ENCODE measurements at regions not wholly inside any gene's neighbourhood (a gene's known extent, or its start where the extent isn't known, plus 50 kb on each side); places are given as distances from the start of the nearest gene placed in this dataset.

DNA sequence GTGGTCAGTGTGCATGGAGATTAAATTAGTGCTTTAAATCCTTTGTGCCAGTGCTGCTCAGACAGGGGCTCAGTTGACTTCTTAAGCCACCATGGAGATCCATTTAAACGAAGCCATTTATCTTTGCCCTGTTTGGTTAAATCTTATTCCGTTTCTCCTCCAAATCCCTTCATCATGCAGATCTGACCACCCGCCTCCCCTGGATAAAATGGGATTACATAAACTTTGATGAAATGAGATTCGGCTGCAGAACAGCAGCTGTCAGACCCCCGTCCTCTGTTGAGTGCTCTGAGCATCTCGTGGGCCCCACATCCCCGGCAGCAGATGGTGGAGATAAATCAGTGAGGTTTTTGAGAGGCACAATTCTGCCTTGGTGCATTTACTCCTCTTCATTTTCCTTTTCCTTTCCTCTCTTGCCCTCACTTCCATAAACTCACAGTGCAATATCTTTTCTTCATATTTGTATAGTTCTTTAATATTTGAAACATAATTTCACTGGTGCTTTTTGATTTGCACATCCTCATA is 84.4 kb upstream of the TWIST2 start:
- 80% methylated on average over 7 of the region's 7 CpGs for WGBS
- H3K4me3 ChIP-seq (ENCODE audit: low read length in 2 of 2) = no peak overlapping the region
- H3K4me1 ChIP-seq (ENCODE audit: control insufficient read depth in 2 of 2, insufficient read depth in 2 of 2, low read length in 2 of 2) = no peaks in the 10 kb centered on the region
- no peaks in the 10 kb centered on the region for H3K9me3 ChIP-seq (ENCODE audit: control insufficient read depth in 2 of 2, insufficient read depth in 1 of 2, low read length in 1 of 2)
- no peak for DNase-seq (ENCODE audit: low read depth in 6 of 9, low spot score in 9 of 9)
- no peaks in the 10 kb centered on the region for H3K27me3 ChIP-seq (ENCODE audit: control insufficient read depth in 2 of 2, insufficient read depth in 1 of 2, low read length in 1 of 2)
- no peaks in the 10 kb centered on the region for H3K36me3 ChIP-seq (ENCODE audit: control insufficient read depth in 2 of 2, insufficient read depth in 2 of 2, low read length in 1 of 2)
- no peak overlapping the region for H3K27ac ChIP-seq (ENCODE audit: low read depth in 1 of 2, low read length in 1 of 2)

DNA sequence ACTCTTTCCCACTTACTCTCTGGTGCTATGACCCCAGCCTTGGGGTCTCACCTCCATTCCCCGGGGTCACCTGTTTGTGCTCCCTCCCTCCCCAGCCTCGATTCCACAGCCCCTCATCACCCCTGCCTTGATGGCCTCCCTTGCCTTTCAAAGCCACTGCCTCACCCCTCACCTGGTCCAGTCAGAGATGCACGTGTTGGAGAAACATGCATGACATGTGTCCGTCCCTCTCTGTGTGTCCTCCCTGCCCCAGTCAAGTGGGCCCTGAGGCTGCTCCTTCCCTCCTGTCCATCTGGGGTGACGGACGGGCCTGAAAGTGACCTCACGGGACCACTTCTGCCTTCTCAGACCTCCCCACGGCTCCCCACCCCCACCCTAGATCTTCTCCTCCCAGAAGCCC is 82.3 kb upstream of the TWIST2 start:
- no peaks in the 10 kb centered on the region for H3K4me1 ChIP-seq (ENCODE audit: control insufficient read depth in 2 of 2, insufficient read depth in 2 of 2, low read length in 2 of 2)
- WGBS = 80% methylated on average over 8 of the region's 8 CpGs

DNA sequence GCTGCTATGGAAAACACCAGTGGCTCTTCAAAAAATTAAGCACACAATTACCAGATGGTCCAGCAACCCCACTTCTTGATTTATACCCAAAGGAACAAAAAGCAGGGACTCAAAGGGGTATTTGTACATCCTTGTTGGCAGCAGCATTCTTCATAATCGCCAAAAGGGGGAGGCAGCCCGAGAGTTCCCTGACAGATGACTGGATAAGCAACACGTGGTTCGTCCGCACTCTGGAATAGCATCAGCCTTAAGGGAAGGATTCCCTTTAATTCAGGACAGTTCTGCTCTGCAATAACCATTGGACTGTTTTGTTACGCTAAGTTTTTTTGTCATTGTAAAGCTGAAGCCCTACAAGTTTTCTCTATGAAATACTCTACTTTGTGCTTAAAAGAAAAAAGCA is 76.7 kb upstream of the TWIST2 start:
- WGBS = 47% methylated on average over 6 of the region's 6 CpGs
- H3K27me3 ChIP-seq (ENCODE audit: control insufficient read depth in 2 of 2, insufficient read depth in 1 of 2, low read length in 1 of 2) = no peaks in the 10 kb centered on the region
- H3K4me3 ChIP-seq (ENCODE audit: low read length in 2 of 2) = no peak overlapping the region
- no peaks in the 10 kb centered on the region for H3K36me3 ChIP-seq (ENCODE audit: control insufficient read depth in 2 of 2, insufficient read depth in 2 of 2, low read length in 1 of 2)
- no peak overlapping the region for H3K27ac ChIP-seq (ENCODE audit: low read depth in 1 of 2, low read length in 1 of 2)
- no peak for DNase-seq (ENCODE audit: low read depth in 6 of 9, low spot score in 9 of 9)
- no peaks in the 10 kb centered on the region for H3K4me1 ChIP-seq (ENCODE audit: control insufficient read depth in 2 of 2, insufficient read depth in 2 of 2, low read length in 2 of 2)
- H3K9me3 ChIP-seq (ENCODE audit: control insufficient read depth in 2 of 2, insufficient read depth in 1 of 2, low read length in 1 of 2) = peaks cover 0 to 6% of the 10 kb centered on the region in 2 donors

More for the DNA sequence above, 82.3 kb upstream of the TWIST2 start:
- H3K36me3 ChIP-seq (ENCODE audit: control insufficient read depth in 2 of 2, insufficient read depth in 2 of 2, low read length in 1 of 2) = no peaks in the 10 kb centered on the region
- no peak overlapping the region for H3K27ac ChIP-seq (ENCODE audit: low read depth in 1 of 2, low read length in 1 of 2)
- H3K4me3 ChIP-seq (ENCODE audit: low read length in 2 of 2) = no peak overlapping the region
- no peaks in the 10 kb centered on the region for H3K27me3 ChIP-seq (ENCODE audit: control insufficient read depth in 2 of 2, insufficient read depth in 1 of 2, low read length in 1 of 2)
- DNase-seq (ENCODE audit: low read depth in 6 of 9, low spot score in 9 of 9) = no peak
- H3K9me3 ChIP-seq (ENCODE audit: control insufficient read depth in 2 of 2, insufficient read depth in 1 of 2, low read length in 1 of 2) = no peaks in the 10 kb centered on the region

DNA sequence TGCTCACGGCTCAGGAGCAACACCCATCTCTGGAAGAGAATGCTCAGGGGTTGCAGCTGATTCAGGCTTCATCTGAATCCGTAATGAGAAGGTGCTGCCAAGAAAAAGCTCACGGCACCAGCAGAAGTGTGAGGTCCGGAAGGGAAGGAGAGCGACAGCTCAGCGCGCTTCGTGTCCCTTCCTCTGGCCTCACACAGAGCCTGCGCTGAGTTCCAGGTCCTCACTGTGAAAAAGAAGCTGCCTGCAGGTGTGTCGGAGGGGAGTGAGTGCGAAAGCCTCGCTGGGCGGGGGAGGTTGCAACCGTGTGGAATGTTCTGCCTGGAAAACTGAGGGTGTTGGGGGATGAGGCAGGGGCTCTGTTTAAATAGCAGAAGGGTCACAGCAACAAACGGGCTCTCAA is 76.2 kb upstream of the TWIST2 start:
- DNase-seq (ENCODE audit: low read depth in 6 of 9, low spot score in 9 of 9) = no peak
- H3K27me3 ChIP-seq (ENCODE audit: control insufficient read depth in 2 of 2, insufficient read depth in 1 of 2, low read length in 1 of 2) = no peaks in the 10 kb centered on the region
- H3K9me3 ChIP-seq (ENCODE audit: control insufficient read depth in 2 of 2, insufficient read depth in 1 of 2, low read length in 1 of 2) = peaks cover 0 to 6% of the 10 kb centered on the region in 2 donors
- no peak overlapping the region for H3K27ac ChIP-seq (ENCODE audit: low read depth in 1 of 2, low read length in 1 of 2)
- H3K36me3 ChIP-seq (ENCODE audit: control insufficient read depth in 2 of 2, insufficient read depth in 2 of 2, low read length in 1 of 2) = no peaks in the 10 kb centered on the region
- H3K4me3 ChIP-seq (ENCODE audit: low read length in 2 of 2) = no peak overlapping the region
- H3K4me1 ChIP-seq (ENCODE audit: control insufficient read depth in 2 of 2, insufficient read depth in 2 of 2, low read length in 2 of 2) = no peaks in the 10 kb centered on the region
- 67% methylated on average over 15 of the region's 15 CpGs for WGBS

DNA sequence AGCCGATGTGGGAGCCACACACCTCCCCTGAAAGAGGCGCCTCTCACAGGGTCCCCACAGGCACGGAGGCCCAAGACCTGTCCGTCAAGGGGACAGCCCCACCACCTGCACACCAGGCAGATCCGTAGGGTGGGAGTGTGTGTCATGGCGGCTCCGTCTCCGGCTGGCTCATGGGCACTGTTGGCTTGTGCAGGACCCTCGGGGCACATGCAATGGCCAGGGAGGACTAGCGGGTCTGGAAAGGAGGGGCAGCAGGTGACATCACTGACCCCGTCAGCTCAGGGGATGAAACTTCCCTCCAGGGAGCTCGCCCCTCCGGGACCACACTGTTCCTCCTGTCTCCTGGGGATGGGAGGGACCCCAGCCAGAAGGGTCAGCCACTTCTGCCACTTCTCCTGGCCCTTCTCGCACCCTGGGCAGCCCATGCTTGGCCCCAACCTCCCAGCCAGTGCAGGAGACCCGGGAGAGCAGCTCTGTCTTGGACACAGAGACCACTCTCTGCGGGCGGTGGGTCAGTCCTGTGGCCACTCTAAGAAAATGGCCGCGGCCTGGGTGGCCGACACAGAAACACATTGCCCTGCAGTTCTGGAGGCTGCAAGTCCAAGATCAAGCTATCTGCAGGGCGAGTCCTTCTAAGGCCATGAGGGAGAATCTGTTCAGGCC is 75.1 kb upstream of the TWIST2 start:
- 89% methylated on average over 21 of the region's 21 CpGs for WGBS
- no peak for DNase-seq (ENCODE audit: low read depth in 6 of 9, low spot score in 9 of 9)

DNA sequence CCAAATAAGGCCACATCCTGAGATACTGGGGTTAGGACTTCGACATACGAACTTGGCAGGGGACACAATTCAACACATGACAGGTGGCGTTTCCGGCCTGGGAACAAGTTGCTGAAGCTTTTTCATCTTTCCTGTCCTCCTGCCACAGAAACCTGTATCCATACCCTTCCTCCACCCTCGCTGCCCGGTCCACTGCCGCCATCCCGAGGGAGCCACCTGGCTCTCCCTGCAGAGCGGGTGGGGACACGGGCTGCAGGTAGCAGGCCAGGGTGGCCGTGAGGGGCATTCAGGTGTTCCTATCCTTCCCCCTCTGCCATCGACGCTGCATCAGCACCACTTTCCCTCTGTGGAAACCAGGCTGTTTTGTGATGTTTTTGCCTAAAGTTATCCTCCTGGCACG is 74.4 kb upstream of the TWIST2 start:
- DNase-seq (ENCODE audit: low read depth in 6 of 9, low spot score in 9 of 9) = no peak
- 94% methylated on average over 14 of the region's 14 CpGs for WGBS
- H3K27me3 ChIP-seq (ENCODE audit: control insufficient read depth in 2 of 2, insufficient read depth in 1 of 2, low read length in 1 of 2) = no peaks in the 10 kb centered on the region
- H3K4me1 ChIP-seq (ENCODE audit: control insufficient read depth in 2 of 2, insufficient read depth in 2 of 2, low read length in 2 of 2) = no peaks in the 10 kb centered on the region
- H3K27ac ChIP-seq (ENCODE audit: low read depth in 1 of 2, low read length in 1 of 2) = no peak overlapping the region
- no peaks in the 10 kb centered on the region for H3K36me3 ChIP-seq (ENCODE audit: control insufficient read depth in 2 of 2, insufficient read depth in 2 of 2, low read length in 1 of 2)
- peaks cover 0 to 14% of the 10 kb centered on the region in 2 donors for H3K9me3 ChIP-seq (ENCODE audit: control insufficient read depth in 2 of 2, insufficient read depth in 1 of 2, low read length in 1 of 2)
- no peak overlapping the region for H3K4me3 ChIP-seq (ENCODE audit: low read length in 2 of 2)

More for the DNA sequence above, 75.1 kb upstream of the TWIST2 start:
- no peaks in the 10 kb centered on the region for H3K27me3 ChIP-seq (ENCODE audit: control insufficient read depth in 2 of 2, insufficient read depth in 1 of 2, low read length in 1 of 2)
- H3K9me3 ChIP-seq (ENCODE audit: control insufficient read depth in 2 of 2, insufficient read depth in 1 of 2, low read length in 1 of 2) = peaks cover 0 to 10% of the 10 kb centered on the region in 2 donors
- no peaks in the 10 kb centered on the region for H3K4me1 ChIP-seq (ENCODE audit: control insufficient read depth in 2 of 2, insufficient read depth in 2 of 2, low read length in 2 of 2)
- H3K36me3 ChIP-seq (ENCODE audit: control insufficient read depth in 2 of 2, insufficient read depth in 2 of 2, low read length in 1 of 2) = no peaks in the 10 kb centered on the region
- H3K4me3 ChIP-seq (ENCODE audit: low read length in 2 of 2) = no peak overlapping the region
- no peak overlapping the region for H3K27ac ChIP-seq (ENCODE audit: low read depth in 1 of 2, low read length in 1 of 2)

DNA sequence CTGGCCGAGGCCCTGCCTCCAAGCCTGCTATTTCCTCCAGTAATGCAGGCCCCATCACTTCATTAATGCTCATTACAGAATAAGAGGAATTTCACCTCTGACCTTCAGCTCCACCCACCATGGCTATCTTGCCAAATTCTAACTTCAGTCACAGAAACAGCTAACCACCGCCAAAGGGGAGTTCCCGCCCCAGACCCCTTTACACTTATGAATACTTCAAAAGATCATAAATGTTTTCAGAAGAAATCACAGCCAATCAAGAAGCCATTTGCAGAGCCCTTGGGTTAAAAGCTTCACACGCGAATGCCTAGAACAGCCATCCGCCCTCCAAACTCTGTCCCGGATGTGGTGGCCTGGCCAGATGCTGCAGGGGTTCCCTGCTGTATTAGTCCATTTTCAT is 73.8 kb upstream of the TWIST2 start:
- Histone ChIP-seq H3K4me1 (ENCODE audit: control insufficient read depth in 2 of 2, insufficient read depth in 2 of 2, low read length in 2 of 2) (no peaks in the 10 kb centered on the region), H3K36me3 (ENCODE audit: control insufficient read depth in 2 of 2, insufficient read depth in 2 of 2, low read length in 1 of 2) (no peaks in the 10 kb centered on the region), H3K9me3 (ENCODE audit: control insufficient read depth in 2 of 2, insufficient read depth in 1 of 2, low read length in 1 of 2) (peaks cover 0 to 14% of the 10 kb centered on the region in 2 donors), H3K27ac (ENCODE audit: low read depth in 1 of 2, low read length in 1 of 2) (no peak overlapping the region), H3K27me3 (ENCODE audit: control insufficient read depth in 2 of 2, insufficient read depth in 1 of 2, low read length in 1 of 2) (no peaks in the 10 kb centered on the region), H3K4me3 (ENCODE audit: low read length in 2 of 2) (no peak overlapping the region)
- WGBS = 94% methylated on average over 7 of the region's 7 CpGs
- no peak for DNase-seq (ENCODE audit: low read depth in 6 of 9, low spot score in 9 of 9)

DNA sequence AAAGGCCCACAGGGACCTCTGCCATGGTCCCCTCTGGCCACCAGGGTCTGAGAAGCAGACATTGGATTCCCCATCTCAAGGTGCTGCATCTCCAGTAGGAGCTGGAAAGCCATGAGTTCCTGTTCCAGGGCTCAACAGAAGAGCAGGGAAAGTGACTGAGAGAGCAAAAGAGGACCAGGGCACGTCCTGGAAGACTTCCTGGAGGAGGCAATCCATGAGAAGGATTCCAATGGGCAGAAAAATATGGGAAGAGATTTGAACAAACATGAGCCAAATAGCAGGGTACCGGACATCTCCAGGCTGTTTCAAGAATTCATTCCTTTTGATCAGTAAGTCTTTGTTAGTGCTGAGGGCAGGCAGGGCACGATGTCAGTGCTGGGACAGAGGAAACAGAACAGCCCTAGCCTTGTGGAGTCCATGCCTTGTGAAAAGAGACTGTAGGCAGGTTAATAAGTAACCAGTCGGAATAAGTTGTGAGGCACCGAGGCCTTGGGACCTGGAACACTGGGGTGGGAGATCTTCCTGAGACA is 72.8 kb upstream of the TWIST2 start:
- WGBS = 91% methylated on average over 5 of the region's 5 CpGs
- peaks cover 0 to 14% of the 10 kb centered on the region in 2 donors for H3K9me3 ChIP-seq (ENCODE audit: control insufficient read depth in 2 of 2, insufficient read depth in 1 of 2, low read length in 1 of 2)

DNA sequence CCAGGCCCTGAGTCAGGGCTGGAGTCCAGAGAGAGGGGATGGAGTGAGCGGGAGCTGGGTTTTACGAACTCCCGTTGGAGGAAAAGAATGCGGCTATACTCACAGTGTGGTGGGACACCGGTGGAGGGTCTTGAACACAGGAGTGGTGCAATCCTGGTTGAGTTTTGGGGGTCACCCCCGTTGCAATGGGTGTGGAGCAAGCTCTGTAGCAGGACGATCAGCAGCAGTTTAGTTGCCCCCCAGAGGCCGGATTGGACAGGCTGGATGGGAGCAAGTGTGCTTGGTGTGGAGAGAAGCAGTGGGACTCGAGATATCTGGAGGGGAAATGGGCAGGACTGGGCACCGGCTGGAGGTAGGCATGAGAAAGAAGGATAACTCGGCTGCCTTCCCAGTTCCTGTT is 72.3 kb upstream of the TWIST2 start:
- H3K4me3 ChIP-seq (ENCODE audit: low read length in 2 of 2) = no peak overlapping the region
- 97% methylated on average over 11 of the region's 11 CpGs for WGBS
- H3K36me3 ChIP-seq (ENCODE audit: control insufficient read depth in 2 of 2, insufficient read depth in 2 of 2, low read length in 1 of 2) = no peaks in the 10 kb centered on the region
- peaks cover 0 to 14% of the 10 kb centered on the region in 2 donors for H3K9me3 ChIP-seq (ENCODE audit: control insufficient read depth in 2 of 2, insufficient read depth in 1 of 2, low read length in 1 of 2)
- no peaks in the 10 kb centered on the region for H3K4me1 ChIP-seq (ENCODE audit: control insufficient read depth in 2 of 2, insufficient read depth in 2 of 2, low read length in 2 of 2)
- DNase-seq (ENCODE audit: low read depth in 6 of 9, low spot score in 9 of 9) = no peak
- no peaks in the 10 kb centered on the region for H3K27me3 ChIP-seq (ENCODE audit: control insufficient read depth in 2 of 2, insufficient read depth in 1 of 2, low read length in 1 of 2)
- no peak overlapping the region for H3K27ac ChIP-seq (ENCODE audit: low read depth in 1 of 2, low read length in 1 of 2)

More for the DNA sequence above, 72.8 kb upstream of the TWIST2 start:
- H3K4me3 ChIP-seq (ENCODE audit: low read length in 2 of 2) = no peak overlapping the region
- H3K4me1 ChIP-seq (ENCODE audit: control insufficient read depth in 2 of 2, insufficient read depth in 2 of 2, low read length in 2 of 2) = no peaks in the 10 kb centered on the region
- no peak overlapping the region for H3K27ac ChIP-seq (ENCODE audit: low read depth in 1 of 2, low read length in 1 of 2)
- DNase-seq (ENCODE audit: low read depth in 6 of 9, low spot score in 9 of 9) = no peak
- H3K27me3 ChIP-seq (ENCODE audit: control insufficient read depth in 2 of 2, insufficient read depth in 1 of 2, low read length in 1 of 2) = no peaks in the 10 kb centered on the region
- no peaks in the 10 kb centered on the region for H3K36me3 ChIP-seq (ENCODE audit: control insufficient read depth in 2 of 2, insufficient read depth in 2 of 2, low read length in 1 of 2)
